NCI-H69 (cell line): ENCODE measurements at regions not wholly inside any gene's neighbourhood (a gene's known extent, or its start where the extent isn't known, plus 50 kb on each side); places are given as distances from the start of the nearest gene placed in this dataset.
"Not testable (repeated sequence)": the region's sequence is repeated elsewhere in the genome, so short reads cannot be mapped to it uniquely, and the experiment has no call there.

ENCODE experiments used
- DNase-seq: peaks from one replicate; lab custom pipeline; 2025; lab: John Stamatoyannopoulos, UW

- DNase-seq, result no peak
Observed at GRCh38 chr4:43619219-43619618, 726.7 kb downstream of the GRXCR1 start.

GRCh38 chr4:43637893-43638292 is 745.4 kb downstream of the GRXCR1 start:
- DNase-seq, result not testable (repeated sequence)

GRCh38 chr4:43651991-43652390 is 759.5 kb downstream of the GRXCR1 start:
- no peak for DNase-seq

GRCh38 chr4:43659547-43659946 is 767.0 kb downstream of the GRXCR1 start:
- DNase-seq, result not testable (repeated sequence)

GRCh38 chr4:43672265-43672885 is 776.2 kb downstream of the KCTD8 start:
- not testable (repeated sequence) for DNase-seq

DNA sequence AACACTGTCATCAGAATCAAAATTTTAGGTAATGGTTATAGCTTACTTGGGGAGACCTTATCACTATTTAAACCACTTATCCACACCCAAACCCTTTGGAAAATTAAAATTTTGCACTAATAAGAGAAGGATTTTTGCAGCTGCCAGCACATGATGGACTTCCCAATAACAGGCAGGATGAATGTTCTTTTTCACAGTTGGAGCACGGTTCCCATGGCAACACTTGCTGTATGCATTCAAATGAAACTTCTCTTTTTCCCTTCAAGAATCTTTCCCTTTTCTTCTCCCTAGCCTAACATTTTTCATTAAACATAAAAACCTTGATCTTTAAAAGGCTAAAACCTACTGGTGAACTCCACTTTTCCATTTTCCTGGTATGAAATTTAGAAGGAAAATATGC is 768.2 kb downstream of the KCTD8 start:
- DNase-seq, result no peak

- no peak for DNase-seq
Observed at GRCh38 chr4:43682551-43682950, 766.1 kb downstream of the KCTD8 start.

DNA sequence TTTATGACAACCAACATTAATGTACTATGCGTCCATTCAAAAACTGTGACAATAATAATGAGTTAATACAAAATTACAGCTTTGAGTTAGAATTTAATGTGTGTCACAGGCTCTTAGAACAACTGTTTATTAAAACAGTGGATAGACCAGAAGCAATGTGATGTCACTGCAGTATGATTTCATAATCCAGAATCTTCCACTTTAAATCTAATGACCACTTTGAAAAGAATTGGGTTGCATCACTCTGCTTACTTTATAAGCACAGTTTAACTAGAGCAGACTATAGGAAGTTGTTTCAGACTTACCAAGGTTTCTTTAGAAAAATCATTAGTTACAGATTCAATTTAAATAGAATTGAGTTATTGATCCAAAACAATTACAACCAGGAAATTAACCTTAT is 758.5 kb downstream of the KCTD8 start:
- DNase-seq, result no peak

DNA sequence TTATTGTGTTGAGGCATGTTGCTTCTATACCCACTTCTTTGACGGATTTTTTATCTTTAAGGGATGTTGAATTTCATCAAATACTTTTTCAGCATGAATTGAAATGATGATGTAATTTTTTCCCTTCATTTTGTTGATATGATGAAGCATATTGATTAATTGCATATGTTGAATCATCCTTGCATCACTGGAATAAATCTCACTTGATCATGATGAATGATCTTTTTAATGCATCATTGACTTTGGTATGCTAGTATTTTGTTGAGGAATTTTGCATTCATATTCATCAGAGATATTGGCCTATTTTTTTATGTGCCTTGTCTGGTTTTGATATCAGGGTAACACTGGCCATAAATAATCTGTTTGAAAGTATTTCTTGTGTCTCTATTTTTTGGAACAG is 754.7 kb downstream of the KCTD8 start:
- DNase-seq, result no peak

GRCh38 chr4:43709443-43709842 is 739.2 kb downstream of the KCTD8 start:
- no peak for DNase-seq

GRCh38 chr4:43716721-43717395 is 731.8 kb downstream of the KCTD8 start:
- DNase-seq, result no peak

GRCh38 chr4:43718369-43718768 is 730.2 kb downstream of the KCTD8 start:
- no peak for DNase-seq

GRCh38 chr4:43732829-43733426 is 715.7 kb downstream of the KCTD8 start:
- no peak for DNase-seq

GRCh38 chr4:43742083-43742482 is 706.5 kb downstream of the KCTD8 start:
- no peak for DNase-seq

GRCh38 chr4:43754566-43754965 is 694.0 kb downstream of the KCTD8 start:
- DNase-seq, result no peak

GRCh38 chr4:43757147-43757546 is 691.5 kb downstream of the KCTD8 start:
- DNase-seq, result no peak

DNA sequence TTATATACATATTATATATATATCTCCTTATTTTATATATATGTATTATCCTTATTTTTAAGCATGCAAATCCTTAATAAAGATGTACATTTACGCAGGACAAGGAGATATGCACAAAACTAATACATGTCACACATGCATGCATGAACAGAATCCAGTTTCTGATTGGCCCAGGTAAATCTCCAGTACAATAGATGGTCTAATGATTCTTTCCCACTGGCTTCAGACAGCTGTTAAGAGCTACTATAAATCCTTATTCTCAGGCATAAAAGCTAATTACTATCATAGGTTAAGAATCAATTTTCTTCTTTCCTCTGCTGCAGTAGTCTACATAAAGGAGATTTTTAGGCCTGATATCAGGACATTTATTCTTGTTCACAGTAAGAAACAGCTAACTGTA is 689.8 kb downstream of the KCTD8 start:
- DNase-seq, result no peak

DNA sequence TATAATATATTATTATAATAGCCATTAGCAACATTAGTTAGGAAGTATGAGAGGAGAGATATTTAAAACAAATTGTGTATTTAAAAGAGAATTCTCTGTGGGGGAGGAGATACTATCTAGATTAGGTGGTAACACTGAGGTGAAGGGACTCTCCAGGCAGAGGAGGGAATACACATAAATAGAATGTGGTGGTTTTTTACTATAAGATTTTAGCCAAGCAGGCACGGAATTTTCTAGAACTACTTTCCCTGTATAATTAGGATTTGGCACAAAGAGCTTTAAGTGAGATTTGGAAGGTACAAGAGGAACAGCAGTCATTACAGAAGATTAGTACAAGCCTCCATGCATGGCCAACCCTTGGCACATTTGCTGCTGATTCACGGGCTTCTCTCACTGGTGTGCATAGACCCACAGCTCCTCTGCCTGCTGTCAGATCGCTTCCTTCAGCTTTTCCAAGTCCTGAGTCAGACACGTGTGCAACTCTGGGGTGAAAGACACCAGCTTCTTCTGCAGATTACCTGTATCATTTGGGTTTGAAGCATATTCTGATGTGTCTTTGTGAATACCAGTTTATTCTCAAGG is 685.5 kb downstream of the KCTD8 start:
- no peak for DNase-seq

DNA sequence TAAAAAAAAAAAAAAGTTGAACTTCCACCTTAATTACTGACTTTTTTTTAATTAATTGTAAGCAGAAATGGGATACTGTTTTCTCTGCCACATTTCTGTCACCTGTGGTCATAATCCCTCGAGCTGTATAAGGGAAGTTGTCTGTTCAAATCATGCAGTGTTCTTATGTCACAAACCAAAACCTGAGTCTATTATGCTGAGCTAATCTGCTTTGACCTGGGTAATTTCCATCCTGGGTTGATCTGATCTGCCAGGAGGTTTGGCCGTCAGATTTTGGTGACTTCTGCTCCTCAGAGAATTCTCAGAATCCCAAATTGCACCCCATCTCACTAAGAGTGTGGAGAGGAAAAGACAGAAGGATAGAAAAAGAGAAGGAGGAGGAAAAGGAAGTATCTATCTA is 683.1 kb downstream of the KCTD8 start:
- no peak for DNase-seq

GRCh38 chr4:43766648-43767047 is 682.0 kb downstream of the KCTD8 start:
- DNase-seq, result no peak

GRCh38 chr4:43776371-43776770 is 672.2 kb downstream of the KCTD8 start:
- DNase-seq, result peak; percentile 6

GRCh38 chr4:43778187-43778915 is 670.3 kb downstream of the KCTD8 start:
- no peak for DNase-seq

- no peak for DNase-seq
Observed at GRCh38 chr4:43781125-43781524, 667.5 kb downstream of the KCTD8 start.
